Uterus (tissue), 2 donors: ENCODE measurements at regions not wholly inside any gene's neighbourhood (a gene's known extent, or its start where the extent isn't known, plus 50 kb on each side); places are given as distances from the start of the nearest gene placed in this dataset.

ENCODE experiments used
- POLR2A ChIP-seq, 2 donors: fragments of 450-650 bp; IDR thresholded peaks; one replicate each; pipeline ENCODE4 v1.6.1; 2016; ENCODE audit warnings: antibody characterized with exemption in 2 of 2, mild to moderate bottlenecking in 1 of 2, moderate library complexity in 1 of 2
- TF ChIP-seq, protein P1 (sequence below), 4 experiments: fragments of 200-600 bp in 2 of 4; fragments of 450-650 bp in 2 of 4; sonication (generic) in 2 of 4; IDR thresholded peaks; one replicate each; pipeline ENCODE4 v1.5.1; 2016 to 2019; ENCODE audit warnings: antibody characterized with exemption in 4 of 4, mild to moderate bottlenecking in 2 of 4, moderate library complexity in 1 of 4

DNA sequence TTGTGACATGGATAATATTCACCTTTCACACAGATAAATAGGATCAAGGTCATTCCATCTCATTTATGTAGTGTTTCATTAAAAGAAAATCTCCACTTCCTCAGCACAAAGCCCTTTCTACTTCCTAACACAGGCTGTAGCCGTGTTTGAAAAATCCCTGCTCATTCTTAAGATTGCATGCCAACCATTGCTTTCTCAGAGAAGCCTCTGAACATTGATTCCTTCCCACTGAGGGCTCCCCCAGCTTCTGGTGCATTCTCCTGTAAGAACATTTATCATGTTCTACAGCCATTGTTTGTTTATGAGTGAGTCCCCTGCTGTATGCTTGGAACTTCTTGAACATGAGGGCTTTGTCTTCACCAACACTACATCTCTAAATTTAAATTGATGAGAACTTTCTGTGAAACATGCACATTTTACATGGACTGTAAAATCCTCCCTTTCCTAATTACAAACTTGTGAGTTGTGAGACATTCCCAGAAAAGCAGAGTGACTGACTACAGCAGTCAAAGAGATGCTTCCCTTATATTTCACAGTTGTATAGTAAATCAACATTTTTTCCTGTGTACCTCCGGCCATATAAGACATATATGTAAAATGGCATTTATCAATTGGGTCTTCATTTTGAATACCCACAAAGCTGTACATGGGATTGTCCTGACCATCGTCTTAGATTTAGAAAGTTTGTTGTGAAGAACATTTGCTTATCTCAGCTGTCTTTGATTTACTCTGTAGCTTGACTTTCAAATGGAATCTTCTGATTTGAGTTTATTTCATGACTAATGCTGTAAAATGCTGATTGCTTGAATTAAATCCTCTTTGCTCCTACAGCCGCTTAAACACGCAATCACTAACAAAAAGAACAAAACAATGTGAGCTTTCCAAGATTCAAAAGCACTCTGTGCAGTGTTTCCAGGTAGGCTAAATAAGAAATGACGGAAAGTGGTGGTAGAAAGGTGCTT is 600.5 kb upstream of the SLIT2 start:
- TF ChIP-seq, protein P1, sequence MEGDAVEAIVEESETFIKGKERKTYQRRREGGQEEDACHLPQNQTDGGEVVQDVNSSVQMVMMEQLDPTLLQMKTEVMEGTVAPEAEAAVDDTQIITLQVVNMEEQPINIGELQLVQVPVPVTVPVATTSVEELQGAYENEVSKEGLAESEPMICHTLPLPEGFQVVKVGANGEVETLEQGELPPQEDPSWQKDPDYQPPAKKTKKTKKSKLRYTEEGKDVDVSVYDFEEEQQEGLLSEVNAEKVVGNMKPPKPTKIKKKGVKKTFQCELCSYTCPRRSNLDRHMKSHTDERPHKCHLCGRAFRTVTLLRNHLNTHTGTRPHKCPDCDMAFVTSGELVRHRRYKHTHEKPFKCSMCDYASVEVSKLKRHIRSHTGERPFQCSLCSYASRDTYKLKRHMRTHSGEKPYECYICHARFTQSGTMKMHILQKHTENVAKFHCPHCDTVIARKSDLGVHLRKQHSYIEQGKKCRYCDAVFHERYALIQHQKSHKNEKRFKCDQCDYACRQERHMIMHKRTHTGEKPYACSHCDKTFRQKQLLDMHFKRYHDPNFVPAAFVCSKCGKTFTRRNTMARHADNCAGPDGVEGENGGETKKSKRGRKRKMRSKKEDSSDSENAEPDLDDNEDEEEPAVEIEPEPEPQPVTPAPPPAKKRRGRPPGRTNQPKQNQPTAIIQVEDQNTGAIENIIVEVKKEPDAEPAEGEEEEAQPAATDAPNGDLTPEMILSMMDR (IDR thresholded peaks at IDR 0.05): no peak
- no peak for TF ChIP-seq POLR2A (IDR thresholded peaks at IDR 0.05)
